ENCODE measurements at regions not wholly inside any gene's neighbourhood (a gene's known extent, or its start where the extent isn't known, plus 50 kb on each side); places are given as distances from the start of the nearest gene placed in this dataset.

GRCh38 chr13:70430256-70430655, 322.0 kb upstream of the KLHL1 start:
- DNase-seq (ENCODE audit: extremely low read depth, low read depth) = no peak

GRCh38 chr13:70424928-70425327, 316.7 kb upstream of the KLHL1 start:
- no peak for DNase-seq (ENCODE audit: extremely low read depth, low read depth)

GRCh38 chr13:70424428-70424827, 316.2 kb upstream of the KLHL1 start:
- no peak for DNase-seq (ENCODE audit: extremely low read depth, low read depth)

- no peak for DNase-seq (ENCODE audit: extremely low read depth, low read depth)
Measured at GRCh38 chr13:70415136-70415535, 306.9 kb upstream of the KLHL1 start.

- peak; percentile 23 for DNase-seq (ENCODE audit: extremely low read depth, low read depth)
Measured at GRCh38 chr13:70408865-70409264, 300.6 kb upstream of the KLHL1 start.

GRCh38 chr13:70407486-70407885, 299.2 kb upstream of the KLHL1 start:
- peak; percentile 16 for DNase-seq (ENCODE audit: extremely low read depth, low read depth)

- no peak for DNase-seq (ENCODE audit: extremely low read depth, low read depth)
Measured at GRCh38 chr13:70405266-70405665, 297.0 kb upstream of the KLHL1 start.

- DNase-seq (ENCODE audit: extremely low read depth, low read depth) = no peak
Measured at GRCh38 chr13:70394031-70394548, 285.8 kb upstream of the KLHL1 start.

GRCh38 chr13:70391678-70392077, 283.4 kb upstream of the KLHL1 start:
- DNase-seq (ENCODE audit: extremely low read depth, low read depth) = no peak

- DNase-seq (ENCODE audit: extremely low read depth, low read depth) = no peak
Measured at GRCh38 chr13:70390968-70391367, 282.7 kb upstream of the KLHL1 start.

GRCh38 chr13:70390064-70390463, 281.8 kb upstream of the KLHL1 start:
- no peak for DNase-seq (ENCODE audit: extremely low read depth, low read depth)

- DNase-seq (ENCODE audit: extremely low read depth, low read depth) = no peak
Measured at GRCh38 chr13:70388935-70389334, 280.7 kb upstream of the KLHL1 start.

- no peak for DNase-seq (ENCODE audit: extremely low read depth, low read depth)
Measured at GRCh38 chr13:70386919-70387318, 278.7 kb upstream of the KLHL1 start.

- DNase-seq (ENCODE audit: extremely low read depth, low read depth) = no peak
Measured at GRCh38 chr13:70385852-70386251, 277.6 kb upstream of the KLHL1 start.

- DNase-seq (ENCODE audit: extremely low read depth, low read depth) = no peak
Measured at GRCh38 chr13:70384156-70384555, 275.9 kb upstream of the KLHL1 start.

- no peak for DNase-seq (ENCODE audit: extremely low read depth, low read depth)
Measured at GRCh38 chr13:70380809-70381208, 272.6 kb upstream of the KLHL1 start.

GRCh38 chr13:70375718-70376117, 267.5 kb upstream of the KLHL1 start:
- DNase-seq (ENCODE audit: extremely low read depth, low read depth) = no peak

GRCh38 chr13:70370924-70371323, 262.7 kb upstream of the KLHL1 start:
- no peak for DNase-seq (ENCODE audit: extremely low read depth, low read depth)

GRCh38 chr13:70366720-70367119, 258.5 kb upstream of the KLHL1 start:
- no peak for DNase-seq (ENCODE audit: extremely low read depth, low read depth)

- DNase-seq (ENCODE audit: extremely low read depth, low read depth) = no peak
Measured at GRCh38 chr13:70363991-70364390, 255.7 kb upstream of the KLHL1 start.

- no peak for DNase-seq (ENCODE audit: extremely low read depth, low read depth)
Measured at GRCh38 chr13:70362820-70363570, 254.7 kb upstream of the KLHL1 start.

- DNase-seq (ENCODE audit: extremely low read depth, low read depth) = no peak
Measured at GRCh38 chr13:70357031-70357430, 248.8 kb upstream of the KLHL1 start.

GRCh38 chr13:70353096-70353495, 244.8 kb upstream of the KLHL1 start:
- no peak for DNase-seq (ENCODE audit: extremely low read depth, low read depth)

All from NCI-H460 (cell line).